GM19023 (cell line): ENCODE measurements at regions not wholly inside any gene's neighbourhood (a gene's known extent, or its start where the extent isn't known, plus 50 kb on each side); places are given as distances from the start of the nearest gene placed in this dataset.
"Not testable (repeated sequence)": the region's sequence is repeated elsewhere in the genome, so short reads cannot be mapped to it uniquely, and the experiment has no call there.

Source experiments
- ATAC-seq: cut with Tn5 transposase; IDR thresholded peaks from one replicate; pipeline ENCODE4 v1.9.1; 2021; ENCODE audit warnings: mild to moderate bottlenecking, moderate library complexity; ENCODE audit not compliant: unreplicated experiment

GRCh38 chr16:61435346-61435745 is 600.9 kb downstream of the CDH8 start:
- no peak for ATAC-seq

GRCh38 chr16:61432421-61432820 is 603.8 kb downstream of the CDH8 start:
- no peak for ATAC-seq

GRCh38 chr16:61421111-61421510 is 615.1 kb downstream of the CDH8 start:
- no peak for ATAC-seq

- ATAC-seq, result no peak
Observed at GRCh38 chr16:61419791-61420190, 616.4 kb downstream of the CDH8 start.

- ATAC-seq, result not testable (repeated sequence)
Observed at GRCh38 chr16:61418802-61419201, 617.4 kb downstream of the CDH8 start.

- ATAC-seq, result no peak
Observed at GRCh38 chr16:61415126-61415525, 621.1 kb downstream of the CDH8 start.

- no peak for ATAC-seq
Observed at GRCh38 chr16:61413021-61413420, 623.2 kb downstream of the CDH8 start.

GRCh38 chr16:61412562-61412961 is 623.7 kb downstream of the CDH8 start:
- ATAC-seq, result no peak

- no peak for ATAC-seq
Observed at GRCh38 chr16:61409604-61410003, 626.6 kb downstream of the CDH8 start.

GRCh38 chr16:61403386-61403785 is 632.9 kb downstream of the CDH8 start:
- no peak for ATAC-seq

GRCh38 chr16:61391896-61392295 is 644.3 kb downstream of the CDH8 start:
- no peak for ATAC-seq

GRCh38 chr16:61390965-61391637 is 645.1 kb downstream of the CDH8 start:
- no peak for ATAC-seq

- no peak for ATAC-seq
Observed at GRCh38 chr16:61385392-61386071, 650.7 kb downstream of the CDH8 start.

GRCh38 chr16:61382435-61382834 is 653.8 kb downstream of the CDH8 start:
- ATAC-seq, result no peak

GRCh38 chr16:61379311-61379710 is 656.9 kb downstream of the CDH8 start:
- ATAC-seq, result no peak

- ATAC-seq, result no peak
Observed at GRCh38 chr16:61374071-61374470, 662.2 kb downstream of the CDH8 start.

- no peak for ATAC-seq
Observed at GRCh38 chr16:61371881-61372280, 664.4 kb downstream of the CDH8 start.

GRCh38 chr16:61371388-61371787 is 664.9 kb downstream of the CDH8 start:
- no peak for ATAC-seq

- ATAC-seq, result no peak
Observed at GRCh38 chr16:61370564-61370963, 665.7 kb downstream of the CDH8 start.

- no peak for ATAC-seq
Observed at GRCh38 chr16:61366006-61366405, 670.2 kb downstream of the CDH8 start.

- no peak for ATAC-seq
Observed at GRCh38 chr16:61364990-61365389, 671.2 kb downstream of the CDH8 start.

GRCh38 chr16:61362585-61362984 is 673.7 kb downstream of the CDH8 start:
- ATAC-seq, result no peak

GRCh38 chr16:61344791-61345190 is 691.4 kb downstream of the CDH8 start:
- no peak for ATAC-seq
